ENCODE measurements at regions not wholly inside any gene's neighbourhood (a gene's known extent, or its start where the extent isn't known, plus 50 kb on each side); places are given as distances from the start of the nearest gene placed in this dataset.
A peak's percentile ranks its signal among the peaks of the same experiment; 100 is the strongest.

GRCh38 chr20:21017528-21018085 lies 88.6 kb downstream of the LINC00237 start (continued):
- TF ChIP-seq ZNF563 (CRISPR knock-in tag; IDR thresholded peaks at IDR 0.05) (no peak), PRDM15 (CRISPR knock-in tag; IDR thresholded peaks at IDR 0.05) (no peak), PHF21A (CRISPR knock-in tag; IDR thresholded peaks at IDR 0.05) (peak; percentile 86), SIX4 (CRISPR knock-in tag; IDR thresholded peaks at IDR 0.05) (peak; percentile 70; the same call in 1 of the 2 replicates), HMG20B (CRISPR knock-in tag; conservative IDR thresholded peaks at IDR 0.05) (peak; percentile 89; the same call in 1 of the 2 replicates), ZFP62 (CRISPR knock-in tag; IDR thresholded peaks at IDR 0.05) (no peak), PHF5A (CRISPR knock-in tag; IDR thresholded peaks at IDR 0.05; ENCODE audit: low read depth, unreplicated experiment) (no peak), TFDP2 (CRISPR knock-in tag; IDR thresholded peaks at IDR 0.05) (no peak), KLF13 (CRISPR knock-in tag; IDR thresholded peaks at IDR 0.05) (no peak), MTA1 (CRISPR knock-in tag; IDR thresholded peaks at IDR 0.05; ENCODE audit: borderline replicate concordance) (no peak), ZNF780A (CRISPR knock-in tag; IDR thresholded peaks at IDR 0.05) (no peak), KDM1A (CRISPR knock-in tag; IDR thresholded peaks at IDR 0.05) (peak; percentile 50; the same call in 1 of the 2 replicates), RNF219 (CRISPR knock-in tag; IDR thresholded peaks at IDR 0.05) (no peak), STAG1 (CRISPR knock-in tag; IDR thresholded peaks at IDR 0.05) (peak; percentile 17; the same call in 1 of the 2 replicates), FOSL2 (CRISPR knock-in tag; IDR thresholded peaks at IDR 0.05) (peak; percentile 83), CREM (IDR thresholded peaks at IDR 0.05) (peak; percentile 92), CREM (CRISPR knock-in tag; IDR thresholded peaks at IDR 0.05) (no peak), RELA (CRISPR knock-in tag; IDR thresholded peaks at IDR 0.05) (peak; percentile 68; the same call in 1 of the 2 replicates), REL (CRISPR knock-in tag; conservative IDR thresholded peaks at IDR 0.05) (no peak), ARHGAP35 (CRISPR knock-in tag; IDR thresholded peaks at IDR 0.05; ENCODE audit: borderline replicate concordance) (peak; percentile 63; the same call in 1 of the 2 replicates), ZBTB7A (CRISPR knock-in tag; IDR thresholded peaks at IDR 0.05) (no peak), ELF4 (CRISPR knock-in tag; IDR thresholded peaks at IDR 0.05; ENCODE audit: borderline replicate concordance) (no peak), GFI1 (CRISPR knock-in tag; IDR thresholded peaks at IDR 0.05; ENCODE audit: borderline replicate concordance) (0 out of 2 replicates have a peak, but pooled peaks have one; percentile 47), SP5 (CRISPR knock-in tag; IDR thresholded peaks at IDR 0.05; ENCODE audit: borderline replicate concordance, low read depth) (peak; percentile 88), ETV5 (CRISPR knock-in tag; IDR thresholded peaks at IDR 0.05; ENCODE audit: borderline replicate concordance) (peak; percentile 97), MIER2 (CRISPR knock-in tag; IDR thresholded peaks at IDR 0.05) (peak; percentile 71), ZNF709 (CRISPR knock-in tag; IDR thresholded peaks at IDR 0.05) (no peak)
